GM12872 (cell line): ENCODE measurements at regions not wholly inside any gene's neighbourhood (a gene's known extent, or its start where the extent isn't known, plus 50 kb on each side); places are given as distances from the start of the nearest gene placed in this dataset.

Experiments
- CTCF ChIP-seq: IDR thresholded peaks from 3 replicates; pipeline ENCODE4 v1.5.1; 2011; ENCODE audit warnings: low read depth, mild to moderate bottlenecking, low read length, moderate library complexity; ENCODE audit not compliant: insufficient read depth

DNA sequence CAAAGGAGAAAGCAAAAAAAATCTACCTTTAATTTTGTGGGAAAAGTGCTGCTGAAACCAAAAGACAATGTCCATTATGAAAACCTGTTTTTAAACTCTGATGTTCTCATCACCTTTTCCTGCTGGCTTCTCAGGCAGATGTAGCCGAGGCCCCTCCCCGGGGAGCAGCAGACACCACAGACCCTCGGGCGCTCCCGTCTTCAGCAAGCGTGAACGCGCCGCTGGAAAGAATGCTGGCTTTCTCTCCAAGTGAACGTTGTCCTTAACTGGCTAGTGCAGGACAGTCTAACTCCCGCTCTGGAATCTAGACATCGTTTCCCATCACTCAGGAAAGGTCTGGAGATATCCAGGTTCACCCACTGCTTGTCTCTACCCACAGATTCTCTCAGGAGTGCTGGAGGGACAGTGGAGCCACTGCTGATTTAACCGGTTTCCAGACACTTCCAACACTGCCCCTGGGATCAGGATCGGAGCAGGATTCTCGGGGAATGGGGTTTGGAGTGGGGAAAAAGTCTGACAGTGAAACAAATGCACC lies 211.2 kb downstream of the RBFOX3 start:
- no peak for TF ChIP-seq CTCF

DNA sequence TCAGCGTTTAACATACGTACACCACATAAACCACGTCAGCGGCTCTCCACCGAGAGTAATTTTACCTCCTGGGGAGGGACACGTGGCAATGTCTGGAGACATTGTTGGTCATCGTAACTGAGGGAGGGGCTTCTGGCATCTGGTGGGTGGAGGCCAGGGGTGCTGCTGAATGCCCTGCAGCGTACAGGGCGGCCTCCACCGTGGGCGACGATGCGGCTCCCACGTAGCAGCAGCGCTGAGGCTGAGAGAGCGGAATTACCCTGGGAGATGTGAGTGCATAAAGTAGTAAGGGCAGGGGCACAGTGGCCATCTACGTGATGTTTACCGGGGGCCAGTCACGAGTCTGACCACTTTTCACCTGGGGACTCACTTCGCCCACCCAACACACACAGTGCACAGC lies 212.4 kb downstream of the RBFOX3 start:
- TF ChIP-seq CTCF = no peak

GRCh38 chr17:79396696-79397095 lies 214.2 kb downstream of the RBFOX3 start:
- TF ChIP-seq CTCF = no peak

DNA sequence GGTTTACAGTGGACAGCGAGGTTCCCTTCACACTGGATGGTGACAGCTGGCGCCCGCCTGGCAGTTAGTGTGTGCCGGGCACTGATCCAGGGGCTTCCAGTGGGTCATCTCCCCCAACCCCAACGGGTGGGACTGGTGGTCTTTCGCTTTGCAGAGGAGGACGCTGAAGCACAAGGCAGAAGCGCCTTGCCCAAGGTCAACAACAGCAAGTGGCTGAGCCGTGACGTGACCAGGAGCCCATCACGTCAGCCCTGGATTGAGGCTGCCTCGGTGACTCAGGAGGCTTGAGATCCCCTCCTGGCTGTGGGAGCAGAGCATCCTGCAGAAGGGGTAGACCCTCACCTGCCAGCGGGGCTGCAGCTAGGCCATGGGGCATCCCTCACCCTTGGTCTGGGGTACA lies 215.3 kb downstream of the RBFOX3 start:
- no peak for TF ChIP-seq CTCF

DNA sequence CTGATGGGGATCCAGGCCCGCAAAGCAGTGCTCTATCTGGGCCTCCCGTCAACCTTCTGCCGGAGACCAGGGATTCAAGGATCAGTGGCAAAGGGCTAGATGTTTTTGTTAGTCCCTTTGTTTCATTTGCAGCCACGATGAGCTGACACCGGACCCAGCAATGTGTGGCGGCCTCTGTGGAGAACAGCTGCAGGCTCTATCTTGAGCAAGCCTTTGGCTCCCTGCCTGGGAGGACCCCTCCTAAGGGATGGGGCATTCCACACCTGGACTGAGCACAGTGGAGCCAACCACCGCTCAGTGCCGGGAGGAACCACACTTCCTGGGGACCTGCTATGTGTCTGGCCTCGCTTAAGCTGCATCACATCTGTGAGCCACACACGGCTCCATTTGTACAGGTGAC lies 215.8 kb downstream of the RBFOX3 start:
- no peak for TF ChIP-seq CTCF

DNA sequence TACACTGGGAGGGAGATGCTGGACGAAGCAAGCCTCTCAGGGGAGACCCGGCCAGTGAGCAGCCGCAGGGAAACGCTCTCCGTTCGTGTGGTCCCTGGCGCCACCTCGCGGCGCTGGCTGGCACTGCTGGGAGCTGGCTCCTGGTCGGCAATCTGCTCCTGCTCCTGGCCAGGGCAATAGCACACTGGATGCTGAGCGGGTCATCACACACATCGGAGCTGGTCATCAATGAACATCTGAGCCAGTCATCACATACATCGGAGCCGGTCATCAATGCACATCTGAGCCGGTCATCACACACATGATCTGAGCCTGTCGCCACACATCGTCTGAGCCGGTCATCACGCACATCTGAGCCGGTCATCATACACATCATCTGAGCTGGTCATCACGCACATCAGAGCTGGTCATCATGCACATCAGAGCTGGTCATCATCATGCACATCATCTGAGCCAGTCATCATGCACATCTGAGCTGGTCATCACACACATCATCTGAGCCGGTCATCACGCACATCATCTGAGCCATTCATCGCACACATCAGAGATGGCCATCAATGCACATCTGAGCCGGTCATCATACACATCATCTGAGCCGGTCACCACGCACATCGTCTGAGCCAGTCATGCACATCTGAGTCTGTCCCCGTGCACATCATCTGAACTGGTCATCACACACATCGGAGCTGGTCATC lies 217.3 kb downstream of the RBFOX3 start:
- TF ChIP-seq CTCF = peak; percentile 100

- TF ChIP-seq CTCF = no peak
These were observed 218.3 kb downstream of the RBFOX3 start for GRCh38 chr17:79392598-79392997.
